Progenitor cell of endocrine pancreas (in vitro differentiated cells): ENCODE measurements at regions not wholly inside any gene's neighbourhood (a gene's known extent, or its start where the extent isn't known, plus 50 kb on each side); places are given as distances from the start of the nearest gene placed in this dataset.
"Not testable (repeated sequence)": the region's sequence is repeated elsewhere in the genome, so short reads cannot be mapped to it uniquely, and the experiment has no call there.

Experiments used
- DNase-seq: peaks from one replicate; pipeline ENCODE4 v3.0.0; 2021; ENCODE audit warnings: low spot score; ENCODE audit not compliant: unreplicated experiment
- H3K27ac Mint-ChIP-seq: 2 replicates; pipeline ENCODE4 v1.8.0; 2021; ENCODE audit warnings: mild to moderate bottlenecking, moderate library complexity, mixed read lengths
- H3K27me3 Mint-ChIP-seq: 2 replicates; pipeline ENCODE4 v1.8.0; 2021; ENCODE audit warnings: mixed read lengths
- H3K36me3 Mint-ChIP-seq: 2 replicates; pipeline ENCODE4 v1.8.0; 2022; ENCODE audit warnings: mixed read lengths; ENCODE audit not compliant: insufficient read depth
- H3K4me1 Mint-ChIP-seq: 2 replicates; pipeline ENCODE4 v1.8.0; 2021; ENCODE audit warnings: low read depth, mixed read lengths
- H3K4me3 Mint-ChIP-seq: 2 replicates; pipeline ENCODE4 v1.8.0; 2021; ENCODE audit warnings: low read depth, mild to moderate bottlenecking, moderate library complexity, mixed read lengths
- H3K9me3 Mint-ChIP-seq: 2 replicates; pipeline ENCODE4 v1.8.0; 2021; ENCODE audit warnings: low read depth, mixed read lengths
- TF ChIP-seq, protein P1 (sequence below): fragments of 200-600 bp; sonication (generic); IDR thresholded peaks from one replicate; pipeline ENCODE4 v1.5.0; 2021; ENCODE audit warnings: antibody characterized with exemption, mild to moderate bottlenecking; ENCODE audit not compliant: unreplicated experiment

DNA sequence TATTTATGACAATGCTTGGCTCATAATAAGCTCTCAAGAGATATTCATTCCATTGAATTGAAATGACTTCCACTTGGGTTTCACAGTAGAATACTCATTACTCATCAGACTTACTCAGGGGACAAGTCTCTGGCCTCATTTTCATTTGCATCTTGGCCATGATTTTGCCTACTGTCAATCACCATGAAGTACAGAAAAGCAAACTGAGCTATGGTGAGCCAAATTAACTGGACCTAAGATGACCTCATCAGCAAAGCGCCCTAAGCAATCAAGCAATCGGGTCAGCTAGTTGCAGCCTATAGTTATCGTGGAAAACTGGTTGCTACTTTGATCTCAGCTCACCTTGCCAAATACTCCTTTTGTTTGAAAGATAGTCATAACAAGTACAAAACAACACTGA is 494.7 kb upstream of the SLC35B3 start:
- Mint-ChIP-seq H3K27me3 (no peaks in the 10 kb centered on the region), H3K9me3 (no peaks in the 10 kb centered on the region), H3K36me3 (no peaks in the 10 kb centered on the region), H3K4me1 (no peaks in the 10 kb centered on the region), H3K27ac (no peak overlapping the region), H3K4me3 (no peak overlapping the region)
- no peak for DNase-seq
- TF ChIP-seq, protein P1, sequence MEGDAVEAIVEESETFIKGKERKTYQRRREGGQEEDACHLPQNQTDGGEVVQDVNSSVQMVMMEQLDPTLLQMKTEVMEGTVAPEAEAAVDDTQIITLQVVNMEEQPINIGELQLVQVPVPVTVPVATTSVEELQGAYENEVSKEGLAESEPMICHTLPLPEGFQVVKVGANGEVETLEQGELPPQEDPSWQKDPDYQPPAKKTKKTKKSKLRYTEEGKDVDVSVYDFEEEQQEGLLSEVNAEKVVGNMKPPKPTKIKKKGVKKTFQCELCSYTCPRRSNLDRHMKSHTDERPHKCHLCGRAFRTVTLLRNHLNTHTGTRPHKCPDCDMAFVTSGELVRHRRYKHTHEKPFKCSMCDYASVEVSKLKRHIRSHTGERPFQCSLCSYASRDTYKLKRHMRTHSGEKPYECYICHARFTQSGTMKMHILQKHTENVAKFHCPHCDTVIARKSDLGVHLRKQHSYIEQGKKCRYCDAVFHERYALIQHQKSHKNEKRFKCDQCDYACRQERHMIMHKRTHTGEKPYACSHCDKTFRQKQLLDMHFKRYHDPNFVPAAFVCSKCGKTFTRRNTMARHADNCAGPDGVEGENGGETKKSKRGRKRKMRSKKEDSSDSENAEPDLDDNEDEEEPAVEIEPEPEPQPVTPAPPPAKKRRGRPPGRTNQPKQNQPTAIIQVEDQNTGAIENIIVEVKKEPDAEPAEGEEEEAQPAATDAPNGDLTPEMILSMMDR, result no peak

DNA sequence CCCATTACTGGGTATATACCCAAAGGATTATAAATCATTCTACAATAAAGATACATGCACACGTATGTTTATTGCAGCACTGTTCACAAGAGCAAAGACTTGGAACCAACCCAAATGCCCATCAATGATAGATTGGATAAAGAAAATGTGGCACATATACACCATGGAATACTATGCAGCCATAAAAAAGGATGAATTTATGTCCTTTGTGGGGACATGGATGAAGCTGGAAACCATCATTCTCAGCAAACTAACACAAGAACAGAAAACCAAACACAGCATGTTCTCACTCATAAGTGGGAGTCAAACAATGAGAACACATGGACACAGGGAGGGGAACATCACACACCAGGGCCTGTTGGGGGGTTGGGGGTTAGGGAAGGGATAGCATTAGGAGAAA is 484.9 kb upstream of the SLC35B3 start:
- H3K27ac Mint-ChIP-seq, H3K36me3 Mint-ChIP-seq, H3K9me3 Mint-ChIP-seq: not testable (repeated sequence)

GRCh38 chr6:8918196-8918595 is 482.9 kb upstream of the SLC35B3 start:
- H3K9me3 Mint-ChIP-seq, result peaks cover 6% of the 10 kb centered on the region
- no peak overlapping the region for H3K27ac Mint-ChIP-seq
- H3K36me3 Mint-ChIP-seq, result no peaks in the 10 kb centered on the region
- TF ChIP-seq, protein P1, result no peak
- DNase-seq, result no peak
- no peak overlapping the region for H3K4me3 Mint-ChIP-seq
- no peaks in the 10 kb centered on the region for H3K27me3 Mint-ChIP-seq
- no peaks in the 10 kb centered on the region for H3K4me1 Mint-ChIP-seq

More for the DNA sequence above, 484.9 kb upstream of the SLC35B3 start:
- not testable (repeated sequence) for H3K27me3 Mint-ChIP-seq, H3K4me3 Mint-ChIP-seq, H3K4me1 Mint-ChIP-seq, DNase-seq

DNA sequence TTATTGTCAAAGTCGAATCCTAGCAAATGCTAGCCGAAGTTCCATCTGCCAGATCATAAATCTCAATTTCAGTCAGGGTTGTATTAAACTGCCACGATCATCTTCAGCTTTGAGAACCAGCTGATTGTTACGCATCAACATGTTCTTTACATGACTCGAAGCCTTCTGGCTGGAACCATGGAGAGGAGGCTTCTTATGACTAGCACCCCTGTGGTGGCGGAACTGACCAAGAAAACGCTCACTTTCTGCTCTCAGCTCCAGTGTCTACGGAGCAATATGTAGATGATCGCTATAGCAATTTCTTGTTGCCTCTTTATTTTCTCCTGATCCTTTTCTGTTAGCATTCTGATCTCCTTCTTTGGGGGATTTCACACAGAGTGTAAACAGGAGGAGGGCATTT is 479.4 kb upstream of the SLC35B3 start:
- no peaks in the 10 kb centered on the region for H3K27me3 Mint-ChIP-seq
- no peak for DNase-seq
- peaks cover 26% of the 10 kb centered on the region for H3K9me3 Mint-ChIP-seq
- no peak overlapping the region for H3K4me3 Mint-ChIP-seq
- no peaks in the 10 kb centered on the region for H3K4me1 Mint-ChIP-seq
- H3K27ac Mint-ChIP-seq, result no peak overlapping the region
- H3K36me3 Mint-ChIP-seq, result no peaks in the 10 kb centered on the region
- TF ChIP-seq, protein P1, result no peak

- Mint-ChIP-seq H3K36me3 (no peaks in the 10 kb centered on the region), H3K27me3 (no peaks in the 10 kb centered on the region), H3K27ac (no peak overlapping the region), H3K4me1 (no peaks in the 10 kb centered on the region), H3K4me3 (no peak overlapping the region), H3K9me3 (peaks cover 25% of the 10 kb centered on the region)
- TF ChIP-seq, protein P1, result no peak
- no peak for DNase-seq
Measured at GRCh38 chr6:8908638-8909037, 473.3 kb upstream of the SLC35B3 start.

GRCh38 chr6:8906699-8907098 is 471.4 kb upstream of the SLC35B3 start:
- Mint-ChIP-seq H3K27ac (no peak overlapping the region), H3K36me3 (no peaks in the 10 kb centered on the region), H3K9me3 (peaks cover 8% of the 10 kb centered on the region), H3K4me3 (no peak overlapping the region), H3K4me1 (no peaks in the 10 kb centered on the region), H3K27me3 (no peaks in the 10 kb centered on the region)
- TF ChIP-seq, protein P1, result no peak
- no peak for DNase-seq
